ENCODE measurements at regions not wholly inside any gene's neighbourhood (a gene's known extent, or its start where the extent isn't known, plus 50 kb on each side); places are given as distances from the start of the nearest gene placed in this dataset.

- TF ChIP-seq CTCF (IDR thresholded peaks at IDR 0.05) (no peak), ZFX (IDR thresholded peaks at IDR 0.05; ENCODE audit: borderline replicate concordance) (no peak)
- no peak overlapping the region for H3K27ac ChIP-seq
These were observed 266.9 kb upstream of the STT3B start for GRCh38 chr3:31265646-31266428.

- H3K27ac ChIP-seq: no peak overlapping the region
- TF ChIP-seq ZFX (IDR thresholded peaks at IDR 0.05; ENCODE audit: borderline replicate concordance) (no peak), CTCF (IDR thresholded peaks at IDR 0.05) (no peak)
These were observed 263.9 kb upstream of the STT3B start for GRCh38 chr3:31268868-31269267.

DNA sequence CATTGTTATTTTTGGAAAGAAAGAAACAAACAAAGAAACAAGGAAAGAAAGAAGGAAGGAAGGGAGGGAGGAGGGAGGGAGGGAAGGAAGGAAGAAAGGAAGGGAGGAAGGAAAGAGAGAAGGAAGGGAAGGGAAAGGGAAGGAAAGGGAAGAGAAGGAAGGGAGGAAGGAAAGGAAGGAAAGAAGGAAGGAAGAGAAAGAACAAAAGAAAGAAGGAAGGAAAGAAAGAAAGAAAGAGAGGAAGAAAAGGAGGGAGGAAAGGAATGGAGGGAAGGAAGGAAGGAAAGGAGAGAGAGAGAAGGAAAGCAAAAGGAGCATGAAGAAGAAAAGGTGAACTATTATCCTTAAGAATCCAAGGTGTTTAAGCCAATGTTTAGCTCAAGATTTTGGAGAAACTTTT, 262.7 kb upstream of the STT3B start:
- TF ChIP-seq ZFX (IDR thresholded peaks at IDR 0.05; ENCODE audit: borderline replicate concordance) (no peak), CTCF (IDR thresholded peaks at IDR 0.05) (no peak)

GRCh38 chr3:31274326-31275024, 258.2 kb upstream of the STT3B start:
- TF ChIP-seq ZFX (IDR thresholded peaks at IDR 0.05; ENCODE audit: borderline replicate concordance) (no peak), CTCF (IDR thresholded peaks at IDR 0.05) (no peak)
- H3K27ac ChIP-seq: no peak overlapping the region

More for the DNA sequence above, 262.7 kb upstream of the STT3B start:
- H3K27ac ChIP-seq: no peak overlapping the region

DNA sequence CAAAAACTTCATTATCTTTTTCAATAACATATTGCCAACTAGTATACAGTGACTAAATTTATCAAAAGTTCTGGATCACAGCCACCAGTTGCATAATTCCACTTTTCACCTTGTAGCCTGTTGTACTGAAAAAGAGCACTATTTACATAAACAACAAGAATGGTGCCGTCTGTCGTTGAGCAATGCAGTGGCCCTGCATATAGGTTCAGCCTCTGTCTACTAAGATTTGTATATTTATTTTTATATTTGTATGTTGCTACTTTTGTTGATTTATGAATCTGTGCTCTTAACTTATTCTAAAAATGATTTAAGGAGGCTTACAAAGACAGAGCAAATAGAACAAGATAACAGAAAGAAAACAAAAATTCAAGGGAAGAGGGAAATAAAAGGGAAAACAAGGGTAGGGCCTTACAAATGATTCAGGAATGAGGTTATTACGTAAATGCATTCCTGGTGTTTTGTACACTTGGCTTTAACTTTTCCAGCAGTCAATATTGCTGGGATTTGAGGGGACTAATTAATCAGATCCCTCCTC, 257.6 kb upstream of the STT3B start:
- TF ChIP-seq ZFX (IDR thresholded peaks at IDR 0.05; ENCODE audit: borderline replicate concordance) (no peak), CTCF (IDR thresholded peaks at IDR 0.05) (no peak)
- no peak overlapping the region for H3K27ac ChIP-seq

GRCh38 chr3:31275583-31275982, 257.1 kb upstream of the STT3B start:
- TF ChIP-seq ZFX (IDR thresholded peaks at IDR 0.05; ENCODE audit: borderline replicate concordance) (no peak), CTCF (IDR thresholded peaks at IDR 0.05) (no peak)
- H3K27ac ChIP-seq: no peak overlapping the region

GRCh38 chr3:31277582-31277981, 255.1 kb upstream of the STT3B start:
- H3K27ac ChIP-seq: no peak overlapping the region
- no peak for TF ChIP-seq CTCF (IDR thresholded peaks at IDR 0.05)
- no peak for TF ChIP-seq ZFX (IDR thresholded peaks at IDR 0.05; ENCODE audit: borderline replicate concordance)
